OCI-LY7 (cell line): ENCODE measurements at regions not wholly inside any gene's neighbourhood (a gene's known extent, or its start where the extent isn't known, plus 50 kb on each side); places are given as distances from the start of the nearest gene placed in this dataset.

Source experiments
- BruUV-seq: library from RNA; stranded (reverse); fragments of 400-500 nt; replicated peaks from 2 replicates; lab custom pipeline; 2021; lab: Mats Ljungman, UMichigan
- CTCF ChIA-PET: fragments of 300-600 bp; sonication (Branson Sonifier 250); formaldehyde crosslinking; loops from one replicate; lab custom pipeline; 2022; ENCODE audit warnings: antibody characterized with exemption; ENCODE audit not compliant: unreplicated experiment; lab: Charles Lee
- POLR2A ChIA-PET: fragments of 300-600 bp; sonication (Branson Sonifier 250); formaldehyde crosslinking; loops from one replicate; lab custom pipeline; 2022; ENCODE audit warnings: antibody characterized with exemption; lab: Charles Lee
- DNase-seq: peaks from one replicate; pipeline ENCODE4 v3.0.0-alpha.2; 2015; ENCODE audit warnings: low spot score
- H2AFZ ChIP-seq: fragments of 200-600 bp; sonication (generic), shearing (Covaris generic); 2 replicates; pipeline ENCODE4 v1.6.1; 2014; ENCODE audit warnings: mild to moderate bottlenecking, antibody characterized with exemption, low read length, moderate library complexity
- H3K27ac ChIP-seq: fragments of 200-600 bp; sonication (generic); 2 replicates; pipeline ENCODE4 v1.5.1; 2014; ENCODE audit warnings: mixed run types, low read depth, mild to moderate bottlenecking, moderate library complexity, low read length, inconsistent platforms; ENCODE audit not compliant: poor library complexity, severe bottlenecking
- H3K36me3 ChIP-seq: fragments of 200-600 bp; sonication (generic); 2 replicates; pipeline ENCODE4 v1.6.1; 2014; ENCODE audit warnings: mild to moderate bottlenecking, antibody characterized with exemption, low read length, moderate library complexity, mixed read lengths; ENCODE audit not compliant: insufficient read depth
- H3K4me1 ChIP-seq: fragments of 200-600 bp; sonication (generic); 2 replicates; pipeline ENCODE4 v1.5.1; 2014; ENCODE audit warnings: mild to moderate bottlenecking, low read length; ENCODE audit not compliant: insufficient read depth, poor library complexity, severe bottlenecking
- H3K4me2 ChIP-seq: fragments of 200-600 bp; sonication (generic); 2 replicates; pipeline ENCODE4 v1.6.1; 2014; ENCODE audit warnings: mild to moderate bottlenecking, low read length
- H3K4me3 ChIP-seq: fragments of 200-600 bp; sonication (generic); 2 replicates; pipeline ENCODE4 v1.5.1; 2014; ENCODE audit warnings: mild to moderate bottlenecking, low read depth, low read length; ENCODE audit not compliant: poor library complexity, severe bottlenecking
- H3K79me2 ChIP-seq: fragments of 200-600 bp; sonication (generic); 2 replicates; pipeline ENCODE4 v1.6.1; 2016; ENCODE audit warnings: low read depth, mild to moderate bottlenecking, low read length, moderate library complexity, mixed read lengths; ENCODE audit not compliant: insufficient read depth
- H3K9me2 ChIP-seq: fragments of 200-600 bp; sonication (generic); 2 replicates; pipeline ENCODE4 v1.6.1; 2016; ENCODE audit warnings: mild to moderate bottlenecking, low read length, mixed read lengths; ENCODE audit not compliant: insufficient read depth
- H3K9me3 ChIP-seq: fragments of 200-600 bp; sonication (generic); 2 replicates; pipeline ENCODE4 v1.6.1; 2014; ENCODE audit warnings: mild to moderate bottlenecking, mixed run types, low read length, mixed read lengths
- H4K20me1 ChIP-seq: fragments of 200-600 bp; sonication (generic); 2 replicates; pipeline ENCODE4 v1.6.1; 2014; ENCODE audit warnings: mild to moderate bottlenecking, antibody characterized with exemption, low read length, moderate library complexity, mixed read lengths; ENCODE audit not compliant: insufficient read depth
- CTCF ChIP-seq: fragments of 200-600 bp; sonication (generic); conservative IDR thresholded peaks from 2 replicates; pipeline ENCODE4 v1.5.1; 2014; ENCODE audit warnings: mild to moderate bottlenecking, antibody characterized with exemption, low read length, moderate library complexity, mixed read lengths
- EZH2phosphoT487 ChIP-seq: fragments of 200-600 bp; sonication (generic); IDR thresholded peaks from 2 replicates; pipeline ENCODE4 v1.6.1; 2018; ENCODE audit warnings: low read depth, borderline replicate concordance, mild to moderate bottlenecking, mixed run types, antibody characterized with exemption, low read length, moderate library complexity, mixed read lengths
- intact Hi-C: fragments of 100-400 bp; cut with micrococcal nuclease; formaldehyde crosslinking; loops from one replicate; pipeline ENCODE4 v1.10.0; 2022; ENCODE audit not compliant: unreplicated experiment

GRCh38 chr11:69416762-69417698 lies 64.4 kb upstream of the LINC01488 start:
- Histone ChIP-seq H3K79me2 (no peaks in the 10 kb centered on the region), H3K4me2 (no peak overlapping the region), H2AFZ (no peak overlapping the region), H3K27ac (no peak overlapping the region), H3K9me2 (no peaks in the 10 kb centered on the region), H4K20me1 (no peaks in the 10 kb centered on the region), H3K36me3 (no peaks in the 10 kb centered on the region), H3K4me3 (no peak overlapping the region), H3K4me1 (no peaks in the 10 kb centered on the region), H3K9me3 (no peaks in the 10 kb centered on the region)
- POLR2A ChIA-PET = interaction anchor here (0.7 kb wide), 1 partner anchor 1363 kb away, joined by 3 read pairs; no protein-coding TSS in a partner anchor
- no TSS peak for BruUV-seq
- CTCF ChIA-PET = no interaction called here
- no peak for TF ChIP-seq EZH2phosphoT487
- no peak for DNase-seq
- intact Hi-C loops = no loop called here

GRCh38 chr11:69417699-69418085 lies 63.8 kb upstream of the LINC01488 start:
- H3K4me2 ChIP-seq = no peak overlapping the region
- no peaks in the 10 kb centered on the region for H3K79me2 ChIP-seq
- no peaks in the 10 kb centered on the region for H3K4me1 ChIP-seq
- CTCF ChIA-PET = no interaction called here
- no TSS peak for BruUV-seq
- H2AFZ ChIP-seq = no peak overlapping the region
- no peaks in the 10 kb centered on the region for H3K9me3 ChIP-seq
- no peak overlapping the region for H3K4me3 ChIP-seq
- no peaks in the 10 kb centered on the region for H3K9me2 ChIP-seq
- no peaks in the 10 kb centered on the region for H3K36me3 ChIP-seq
- DNase-seq = no peak
- intact Hi-C loops = no loop called here
- no peak overlapping the region for H3K27ac ChIP-seq
- H4K20me1 ChIP-seq = no peaks in the 10 kb centered on the region
- TF ChIP-seq CTCF = no peak
- POLR2A ChIA-PET = no interaction called here

- no peak overlapping the region for H3K27ac ChIP-seq
- H3K9me3 ChIP-seq = no peaks in the 10 kb centered on the region
- intact Hi-C loops = no loop called here
- BruUV-seq = no TSS peak
- no peaks in the 10 kb centered on the region for H3K36me3 ChIP-seq
- no peak overlapping the region for H2AFZ ChIP-seq
- DNase-seq = no peak
- TF ChIP-seq EZH2phosphoT487 (no peak), CTCF (no peak)
- H4K20me1 ChIP-seq = no peaks in the 10 kb centered on the region
- no peaks in the 10 kb centered on the region for H3K79me2 ChIP-seq
- H3K4me2 ChIP-seq = no peak overlapping the region
- H3K4me1 ChIP-seq = no peaks in the 10 kb centered on the region
- no peak overlapping the region for H3K4me3 ChIP-seq
- ChIA-PET CTCF (no interaction called here), POLR2A (no interaction called here)
- H3K9me2 ChIP-seq = no peaks in the 10 kb centered on the region
These were observed 62.7 kb upstream of the LINC01488 start for GRCh38 chr11:69418576-69419296.
